Esophagus (tissue), 2 donors: ENCODE measurements at regions not wholly inside any gene's neighbourhood (a gene's known extent, or its start where the extent isn't known, plus 50 kb on each side); places are given as distances from the start of the nearest gene placed in this dataset.

Experiments used
- H3K27ac ChIP-seq, 2 donors: one replicate each; pipeline ENCODE4 v1.5.1; 2013; ENCODE audit warnings: low read depth in 2 of 2, mild to moderate bottlenecking in 2 of 2, inconsistent platforms in 1 of 2, low read length in 1 of 2, moderate library complexity in 1 of 2
- H3K27me3 ChIP-seq, 2 donors: one replicate each; pipeline ENCODE4 v1.6.1; 2013; ENCODE audit warnings: low read length in 2 of 2, control low read depth in 1 of 2, mild to moderate bottlenecking in 1 of 2; ENCODE audit not compliant: insufficient read depth in 2 of 2, control insufficient read depth in 1 of 2
- H3K36me3 ChIP-seq, 2 donors: one replicate each; pipeline ENCODE4 v1.6.1; 2013; ENCODE audit warnings: low read length in 1 of 2; ENCODE audit not compliant: control insufficient read depth in 2 of 2, insufficient read depth in 2 of 2
- H3K4me1 ChIP-seq, 2 donors: one replicate each; pipeline ENCODE4 v1.6.1; 2013; ENCODE audit warnings: low read length in 1 of 2; ENCODE audit not compliant: control insufficient read depth in 2 of 2, insufficient read depth in 2 of 2
- H3K4me3 ChIP-seq, 2 donors: one replicate each; pipeline ENCODE4 v1.5.1; 2013; ENCODE audit warnings: low read length in 2 of 2, mild to moderate bottlenecking in 2 of 2, low read depth in 1 of 2, moderate library complexity in 1 of 2
- H3K9me3 ChIP-seq, 2 donors: one replicate each; pipeline ENCODE4 v1.6.1; 2013; ENCODE audit warnings: mild to moderate bottlenecking in 2 of 2, low read depth in 1 of 2, low read length in 1 of 2, moderate library complexity in 1 of 2; ENCODE audit not compliant: control insufficient read depth in 2 of 2, insufficient read depth in 1 of 2
- WGBS, 2 donors: extraction: QIAGEN DNeasy Blood & Tissue Kit; methylation state at CpG; one replicate each; pipeline ENCODE4 v1.1.7; 2013; 5-methylcytosine and 5-hydroxymethylcytosine counted together
- donor health status: healthy with polysubstance abuse.
- donor health status: Bipolar disorder and iron deficiency.

DNA sequence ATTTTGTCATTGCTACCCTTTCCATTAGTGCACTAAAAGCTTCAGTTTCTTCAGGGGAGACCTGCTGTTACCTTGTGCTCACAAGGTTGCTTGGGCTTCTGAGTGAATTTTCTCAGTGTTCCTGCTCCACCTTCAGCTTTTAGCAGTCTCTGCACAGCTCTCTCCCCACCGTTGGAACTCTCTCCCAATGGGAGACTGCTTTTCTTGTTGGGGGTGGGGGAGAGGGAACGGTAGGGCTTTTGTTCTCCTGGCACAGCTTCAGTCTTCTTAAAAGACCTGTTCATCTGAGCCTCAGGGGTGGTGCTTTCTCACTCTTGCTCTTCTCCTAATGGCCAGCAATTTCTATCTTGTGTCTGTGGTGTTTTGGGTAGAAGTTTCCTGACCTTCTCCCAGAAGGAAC, 915.7 kb downstream of the EFNA5 start:
- Histone ChIP-seq H3K4me1 (no peaks in the 10 kb centered on the region), H3K9me3 (no peaks in the 10 kb centered on the region), H3K27ac (no peak overlapping the region), H3K27me3 (no peaks in the 10 kb centered on the region), H3K36me3 (no peaks in the 10 kb centered on the region), H3K4me3 (no peak overlapping the region)
- WGBS, 2 donors = 19 to 34% methylated on average over 2 of the region's 2 CpGs

DNA sequence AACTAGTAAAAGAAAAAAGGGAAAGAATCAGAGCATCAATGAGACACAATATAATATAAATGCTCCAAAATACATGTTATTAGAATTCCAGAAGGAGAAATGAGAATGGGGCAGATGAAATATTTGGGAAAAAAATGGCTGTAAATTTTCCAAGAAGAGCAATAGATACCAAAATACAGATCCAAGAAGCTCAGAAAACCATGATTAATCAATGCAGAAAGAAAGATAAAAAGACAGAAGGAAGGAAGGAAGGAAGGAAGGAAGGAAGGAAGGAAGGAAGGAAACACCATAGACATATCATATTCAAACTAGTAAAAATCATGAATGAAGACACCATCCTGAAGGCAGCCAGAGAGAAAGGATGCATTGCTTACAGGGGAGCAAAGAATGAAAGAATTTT, 920.9 kb downstream of the EFNA5 start:
- no peaks in the 10 kb centered on the region for H3K9me3 ChIP-seq
- no peaks in the 10 kb centered on the region for H3K27me3 ChIP-seq
- H3K27ac ChIP-seq = no peak overlapping the region
- no peaks in the 10 kb centered on the region for H3K36me3 ChIP-seq
- no peak overlapping the region for H3K4me3 ChIP-seq
- H3K4me1 ChIP-seq = no peaks in the 10 kb centered on the region

DNA sequence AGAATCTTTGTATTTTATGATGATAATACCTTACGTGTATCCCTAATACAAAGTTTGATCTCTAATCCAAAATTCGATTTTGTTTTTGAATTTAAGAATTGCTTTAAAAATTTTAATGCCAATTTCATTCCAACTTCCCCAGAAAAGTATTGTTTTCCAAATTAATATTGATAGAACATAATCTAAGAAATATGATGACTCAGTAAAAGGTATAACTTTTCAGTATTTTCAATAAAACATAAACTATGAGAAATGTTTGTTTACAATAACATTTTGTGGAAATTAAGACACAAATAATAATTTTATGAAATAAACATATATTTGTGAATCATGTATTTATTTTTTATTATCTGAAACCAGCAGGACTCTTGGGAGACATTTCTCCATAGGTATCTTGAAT, 931.6 kb downstream of the EFNA5 start:
- Histone ChIP-seq H3K27ac (no peak overlapping the region), H3K9me3 (no peaks in the 10 kb centered on the region), H3K27me3 (no peaks in the 10 kb centered on the region), H3K4me3 (no peak overlapping the region), H3K4me1 (no peaks in the 10 kb centered on the region), H3K36me3 (no peaks in the 10 kb centered on the region)
- 79 to 83% methylated on average over 2 of the region's 2 CpGs for WGBS, 2 donors

DNA sequence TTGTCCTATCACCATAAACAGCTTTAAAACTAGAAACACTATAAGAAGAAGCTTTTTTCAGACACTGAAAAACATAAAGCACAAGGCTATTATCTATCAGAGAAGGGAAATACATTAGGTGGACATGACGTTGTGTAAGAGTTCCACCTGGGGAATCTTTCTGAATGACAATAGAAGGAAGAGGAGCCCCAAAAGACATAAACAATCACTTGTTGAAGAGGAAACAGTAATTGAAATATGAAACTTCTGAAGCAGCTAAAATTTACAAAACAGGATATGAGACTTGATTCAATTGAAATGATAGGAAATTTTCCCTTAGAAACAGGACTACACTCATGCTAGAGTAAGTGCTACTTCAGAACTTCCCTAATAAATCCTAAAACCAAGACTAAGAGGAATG, 933.6 kb downstream of the EFNA5 start:
- no peaks in the 10 kb centered on the region for H3K27me3 ChIP-seq
- no peaks in the 10 kb centered on the region for H3K9me3 ChIP-seq
- WGBS, 2 donors = 34 to 39% methylated on average over 1 of the region's 1 CpG
- H3K4me1 ChIP-seq = no peaks in the 10 kb centered on the region
- no peak overlapping the region for H3K4me3 ChIP-seq
- H3K36me3 ChIP-seq = no peaks in the 10 kb centered on the region
- no peak overlapping the region for H3K27ac ChIP-seq

DNA sequence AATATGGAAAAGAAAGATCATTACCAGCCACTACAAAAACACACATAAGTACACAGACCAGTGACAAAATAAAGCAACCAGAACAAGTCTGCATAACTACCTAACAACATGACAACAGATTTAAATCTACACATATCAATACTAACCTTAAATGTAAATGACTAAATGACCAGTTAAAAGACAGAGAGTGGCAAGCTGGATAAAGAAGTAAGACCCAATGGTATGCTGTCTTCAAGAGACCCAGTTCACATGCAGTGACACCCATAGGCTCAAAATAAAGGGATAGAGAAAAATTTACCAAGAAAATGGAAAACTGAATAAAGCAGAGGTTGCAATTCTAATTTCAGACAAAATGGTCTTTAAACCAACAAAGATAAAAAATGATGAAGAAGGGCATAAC, 938.1 kb downstream of the EFNA5 start:
- H3K36me3 ChIP-seq = no peaks in the 10 kb centered on the region
- H3K27ac ChIP-seq = no peak overlapping the region
- H3K4me1 ChIP-seq = peaks cover 0 to 4% of the 10 kb centered on the region in 2 donors
- peaks cover 0 to 8% of the 10 kb centered on the region in 2 donors for H3K9me3 ChIP-seq
- no peaks in the 10 kb centered on the region for H3K27me3 ChIP-seq
- no peak overlapping the region for H3K4me3 ChIP-seq

DNA sequence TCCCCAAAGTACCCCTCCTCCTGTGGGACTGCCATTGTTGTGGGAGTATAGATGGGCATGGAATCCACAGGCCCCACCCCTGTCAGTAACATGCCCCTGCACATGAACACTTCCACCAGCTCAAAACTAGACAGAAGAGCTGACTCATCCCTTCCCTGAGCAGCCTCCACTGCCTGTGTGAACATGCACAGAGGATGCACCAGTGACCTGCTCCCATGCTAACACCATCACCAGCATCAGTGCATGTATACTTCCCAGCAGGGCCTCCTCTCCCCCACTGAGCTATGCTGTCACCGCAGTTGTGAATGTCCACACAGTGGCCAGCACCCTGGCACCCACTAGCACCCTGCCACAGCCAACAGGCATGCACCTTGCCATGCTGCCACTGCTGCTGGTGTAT, 939.8 kb downstream of the EFNA5 start:
- Histone ChIP-seq H3K27ac (no peak overlapping the region), H3K36me3 (no peaks in the 10 kb centered on the region), H3K9me3 (peaks cover 0 to 8% of the 10 kb centered on the region in 2 donors), H3K27me3 (no peaks in the 10 kb centered on the region), H3K4me1 (peaks cover 0 to 4% of the 10 kb centered on the region in 2 donors), H3K4me3 (no peak overlapping the region)
- WGBS, 2 donors = 94 to 100% methylated on average over 1 of the region's 1 CpG

DNA sequence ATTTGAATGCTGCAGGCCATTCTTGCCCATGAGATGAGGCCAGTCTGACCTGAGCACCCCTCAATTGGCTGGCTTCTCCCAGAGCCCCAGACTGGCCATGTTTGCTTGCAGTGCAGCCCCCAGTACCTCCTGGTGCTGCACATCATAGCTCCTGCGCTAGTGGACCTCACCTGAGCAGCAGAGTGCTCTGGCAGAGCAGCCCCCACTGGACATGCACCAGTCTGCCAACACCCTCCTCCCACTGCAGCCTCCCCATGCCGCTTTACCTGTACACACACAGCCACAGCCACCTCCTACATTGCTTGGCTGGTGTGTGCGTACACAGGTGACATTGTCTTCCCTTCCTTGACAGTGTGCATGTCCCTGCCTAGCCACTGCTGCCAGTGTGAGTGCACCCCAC, 940.2 kb downstream of the EFNA5 start:
- peaks cover 0 to 8% of the 10 kb centered on the region in 2 donors for H3K9me3 ChIP-seq
- 58 to 60% methylated on average over 3 of the region's 3 CpGs for WGBS, 2 donors
- peaks cover 0 to 4% of the 10 kb centered on the region in 2 donors for H3K4me1 ChIP-seq
- H3K36me3 ChIP-seq = no peaks in the 10 kb centered on the region
- H3K27ac ChIP-seq = no peak overlapping the region
- H3K4me3 ChIP-seq = no peak overlapping the region
- no peaks in the 10 kb centered on the region for H3K27me3 ChIP-seq

DNA sequence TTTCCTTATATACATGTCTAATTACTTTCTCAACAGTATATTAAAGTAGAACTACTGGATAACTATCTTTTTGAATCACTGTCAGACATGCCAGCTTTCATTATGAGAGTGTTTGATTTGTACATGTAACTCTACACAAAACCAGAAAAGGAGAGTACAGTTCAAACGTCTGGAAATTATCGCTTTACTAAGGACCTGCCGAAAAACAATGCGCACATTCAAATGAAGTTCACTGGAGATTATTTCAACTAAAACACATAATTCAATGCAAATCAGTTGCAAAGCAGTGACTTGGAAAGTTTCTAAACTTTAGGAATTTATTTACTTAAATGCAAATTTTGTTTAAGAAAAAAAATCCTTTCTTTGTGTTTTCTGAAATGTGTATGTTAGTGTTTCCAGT, 942.5 kb downstream of the EFNA5 start:
- Histone ChIP-seq H3K36me3 (no peaks in the 10 kb centered on the region), H3K9me3 (peaks cover 0 to 8% of the 10 kb centered on the region in 2 donors), H3K27me3 (no peaks in the 10 kb centered on the region), H3K4me1 (peaks cover 0 to 4% of the 10 kb centered on the region in 2 donors), H3K27ac (no peak overlapping the region), H3K4me3 (no peak overlapping the region)
- 87 to 88% methylated on average over 4 of the region's 4 CpGs for whole genome bisulfite sequencing, 2 donors

DNA sequence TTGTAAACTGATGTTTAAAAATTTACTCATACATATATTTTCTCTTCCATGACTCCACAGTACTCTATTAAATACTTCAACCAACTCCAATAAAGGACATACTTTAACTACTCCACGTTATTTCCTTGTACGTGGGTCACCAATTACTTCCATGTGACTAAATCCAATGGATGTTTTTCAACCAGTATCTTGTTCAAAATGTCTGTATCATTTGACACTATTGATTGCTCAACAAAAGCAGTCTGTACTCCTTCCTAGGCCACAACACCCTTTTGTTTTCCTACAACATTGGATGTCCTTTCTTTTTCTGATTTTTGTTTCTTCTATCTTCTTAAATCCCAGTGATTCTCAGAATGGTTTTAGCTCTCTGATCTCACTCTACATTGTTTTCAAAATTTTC, 943.7 kb downstream of the EFNA5 start:
- Histone ChIP-seq H3K4me1 (peaks cover 0 to 4% of the 10 kb centered on the region in 2 donors), H3K36me3 (no peaks in the 10 kb centered on the region), H3K27me3 (no peaks in the 10 kb centered on the region), H3K4me3 (no peak overlapping the region), H3K27ac (no peak overlapping the region), H3K9me3 (peaks cover 0 to 8% of the 10 kb centered on the region in 2 donors)
- WGBS, 2 donors = 47 to 78% methylated on average over 2 of the region's 2 CpGs

DNA sequence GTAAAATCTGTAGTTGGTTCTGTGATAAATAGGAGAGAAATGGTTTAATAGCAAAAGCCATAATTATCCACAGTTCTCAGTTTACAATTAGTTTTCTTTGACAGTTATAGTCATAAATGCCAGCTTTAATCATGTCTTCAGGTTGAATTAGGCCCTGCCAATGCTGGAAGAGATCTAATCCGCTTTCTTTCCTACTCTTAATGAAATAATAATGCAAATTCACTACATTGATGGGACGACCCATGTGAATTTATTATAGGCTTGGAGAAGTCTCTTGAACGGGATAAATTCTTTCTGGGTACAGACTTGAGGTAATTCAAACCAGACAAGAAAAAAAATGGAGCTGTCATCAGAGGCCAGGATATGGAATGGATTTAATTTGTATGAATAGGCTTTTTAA, 950.4 kb downstream of the EFNA5 start:
- no peaks in the 10 kb centered on the region for H3K36me3 ChIP-seq
- H3K4me3 ChIP-seq = no peak overlapping the region
- H3K27me3 ChIP-seq = no peaks in the 10 kb centered on the region
- H3K4me1 ChIP-seq = no peaks in the 10 kb centered on the region
- H3K9me3 ChIP-seq = no peaks in the 10 kb centered on the region
- WGBS, 2 donors = 52 to 75% methylated on average over 3 of the region's 3 CpGs
- no peak overlapping the region for H3K27ac ChIP-seq
